Activated naive CD8-positive, alpha-beta T cell (primary cell): ENCODE measurements at regions not wholly inside any gene's neighbourhood (a gene's known extent, or its start where the extent isn't known, plus 50 kb on each side); places are given as distances from the start of the nearest gene placed in this dataset.
"Not testable (repeated sequence)": the region's sequence is repeated elsewhere in the genome, so short reads cannot be mapped to it uniquely, and the experiment has no call there.

Experiments used
- H3K27ac Mint-ChIP-seq: one replicate; pipeline ENCODE4 v1.8.0; 2021; ENCODE audit warnings: mixed read lengths
- H3K27me3 Mint-ChIP-seq: one replicate; pipeline ENCODE4 v1.8.0; 2021; ENCODE audit warnings: mixed read lengths
- H3K36me3 Mint-ChIP-seq: one replicate; pipeline ENCODE4 v1.8.0; 2021; ENCODE audit warnings: mixed read lengths
- H3K4me1 Mint-ChIP-seq: one replicate; pipeline ENCODE4 v1.8.0; 2021; ENCODE audit warnings: low read depth, mixed read lengths
- H3K4me3 Mint-ChIP-seq: one replicate; pipeline ENCODE4 v1.8.0; 2021; ENCODE audit warnings: mild to moderate bottlenecking, mixed read lengths
- H3K9me3 Mint-ChIP-seq: one replicate; pipeline ENCODE4 v1.8.0; 2021; ENCODE audit warnings: low read depth, mixed read lengths

DNA sequence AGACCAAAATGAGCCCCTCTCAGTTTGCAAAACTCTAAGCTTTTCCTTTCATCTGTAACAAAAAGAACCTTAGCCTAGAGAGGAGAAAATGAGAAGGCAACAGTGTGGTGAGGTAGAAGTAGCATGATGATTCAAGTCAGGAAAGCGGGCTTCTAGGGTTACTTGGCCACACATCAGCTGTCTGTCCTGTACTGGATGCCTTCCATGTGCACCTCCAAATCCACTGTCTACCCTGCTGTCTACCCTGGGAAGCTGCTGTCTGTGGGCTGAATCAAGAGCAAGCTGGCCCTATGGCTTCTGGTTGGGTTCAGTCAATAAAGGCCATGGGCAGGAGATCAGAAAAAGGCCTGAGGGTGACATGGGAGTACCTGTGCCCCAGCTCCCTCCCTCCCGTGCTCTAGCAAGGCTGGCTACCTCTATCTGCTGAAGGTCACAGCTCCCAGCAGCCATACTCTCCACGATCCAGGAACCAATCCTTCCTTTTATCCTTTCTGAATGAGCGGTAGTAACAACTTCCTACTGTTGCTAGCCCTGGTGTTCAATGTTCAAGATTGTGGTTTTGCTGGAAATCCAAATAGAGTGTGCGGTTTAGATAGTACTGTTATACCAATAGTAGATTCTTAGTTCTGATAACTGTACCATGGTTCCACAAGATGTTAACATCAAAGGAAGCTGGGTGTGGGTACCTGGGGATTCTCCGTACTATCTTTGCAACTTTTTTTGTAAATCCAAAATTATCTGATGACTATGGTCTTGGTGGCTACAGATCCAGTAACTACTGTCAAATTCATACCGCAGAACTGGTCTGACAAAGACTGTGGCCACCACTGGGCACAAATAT is 191.0 kb downstream of the ESM1 start:
- Mint-ChIP-seq H3K9me3 (no peaks in the 10 kb centered on the region), H3K4me1 (peaks cover 21% of the 10 kb centered on the region), H3K27me3 (peaks cover 3% of the 10 kb centered on the region), H3K27ac (peak overlapping the region; percentile 84), H3K36me3 (peaks cover 3% of the 10 kb centered on the region), H3K4me3 (peak overlapping the region; percentile 55)

- peak overlapping the region; percentile 84 for H3K27ac Mint-ChIP-seq
- H3K9me3 Mint-ChIP-seq, result no peaks in the 10 kb centered on the region
- H3K4me3 Mint-ChIP-seq, result peak overlapping the region; percentile 55
- peaks cover 3% of the 10 kb centered on the region for H3K36me3 Mint-ChIP-seq
- H3K4me1 Mint-ChIP-seq, result peaks cover 21% of the 10 kb centered on the region
- peaks cover 3% of the 10 kb centered on the region for H3K27me3 Mint-ChIP-seq
These were observed 191.8 kb downstream of the ESM1 start for GRCh38 chr5:54793468-54794134.

DNA sequence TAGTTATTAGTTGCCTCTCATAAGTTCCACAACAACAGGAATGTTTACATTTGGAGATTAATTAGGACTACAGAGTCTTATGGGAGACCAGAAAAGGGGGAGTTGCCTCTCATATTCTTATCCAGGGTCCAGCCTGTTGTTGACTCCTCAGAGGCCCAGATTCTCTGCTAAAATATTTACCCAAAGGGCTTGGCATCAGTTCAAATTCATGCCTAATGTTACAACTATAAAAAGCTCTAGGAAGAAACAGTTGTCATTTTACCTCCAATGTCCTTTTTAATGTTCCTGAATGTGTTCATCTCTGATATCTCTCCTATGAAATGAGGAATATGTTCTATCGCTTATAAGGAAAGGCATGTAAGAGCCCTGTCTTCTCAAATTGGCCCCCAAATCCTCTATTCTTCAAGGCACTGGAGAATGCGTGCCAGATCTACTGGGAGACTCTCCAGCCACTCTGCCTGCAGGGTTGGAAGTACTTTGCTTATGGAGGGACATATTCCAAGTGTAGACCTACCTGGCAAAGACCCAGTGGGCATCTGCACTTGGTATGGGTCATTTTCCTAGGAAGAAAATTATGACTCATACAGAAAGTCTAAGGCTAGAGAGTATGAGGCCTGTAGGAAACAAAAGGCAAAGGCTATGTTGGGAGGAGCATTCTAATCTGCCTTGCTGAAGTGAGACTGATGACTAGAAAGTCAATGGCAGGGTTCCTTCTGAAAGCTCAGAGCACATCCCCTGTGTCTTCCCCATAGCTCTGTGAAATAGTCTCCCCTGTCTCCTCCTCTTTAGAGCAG is 192.6 kb downstream of the ESM1 start:
- Mint-ChIP-seq H3K36me3 (peaks cover 3% of the 10 kb centered on the region), H3K4me3 (peak overlapping the region; percentile 11), H3K4me1 (peaks cover 21% of the 10 kb centered on the region)

GRCh38 chr5:54787910-54788309 is 197.5 kb downstream of the ESM1 start:
- not testable (repeated sequence) for H3K36me3 Mint-ChIP-seq, H3K4me3 Mint-ChIP-seq, H3K9me3 Mint-ChIP-seq, H3K27ac Mint-ChIP-seq, H3K27me3 Mint-ChIP-seq, H3K4me1 Mint-ChIP-seq

More for the DNA sequence above, 192.6 kb downstream of the ESM1 start:
- H3K9me3 Mint-ChIP-seq, result no peaks in the 10 kb centered on the region
- peak overlapping the region; percentile 84 for H3K27ac Mint-ChIP-seq
- H3K27me3 Mint-ChIP-seq, result peaks cover 3% of the 10 kb centered on the region

DNA sequence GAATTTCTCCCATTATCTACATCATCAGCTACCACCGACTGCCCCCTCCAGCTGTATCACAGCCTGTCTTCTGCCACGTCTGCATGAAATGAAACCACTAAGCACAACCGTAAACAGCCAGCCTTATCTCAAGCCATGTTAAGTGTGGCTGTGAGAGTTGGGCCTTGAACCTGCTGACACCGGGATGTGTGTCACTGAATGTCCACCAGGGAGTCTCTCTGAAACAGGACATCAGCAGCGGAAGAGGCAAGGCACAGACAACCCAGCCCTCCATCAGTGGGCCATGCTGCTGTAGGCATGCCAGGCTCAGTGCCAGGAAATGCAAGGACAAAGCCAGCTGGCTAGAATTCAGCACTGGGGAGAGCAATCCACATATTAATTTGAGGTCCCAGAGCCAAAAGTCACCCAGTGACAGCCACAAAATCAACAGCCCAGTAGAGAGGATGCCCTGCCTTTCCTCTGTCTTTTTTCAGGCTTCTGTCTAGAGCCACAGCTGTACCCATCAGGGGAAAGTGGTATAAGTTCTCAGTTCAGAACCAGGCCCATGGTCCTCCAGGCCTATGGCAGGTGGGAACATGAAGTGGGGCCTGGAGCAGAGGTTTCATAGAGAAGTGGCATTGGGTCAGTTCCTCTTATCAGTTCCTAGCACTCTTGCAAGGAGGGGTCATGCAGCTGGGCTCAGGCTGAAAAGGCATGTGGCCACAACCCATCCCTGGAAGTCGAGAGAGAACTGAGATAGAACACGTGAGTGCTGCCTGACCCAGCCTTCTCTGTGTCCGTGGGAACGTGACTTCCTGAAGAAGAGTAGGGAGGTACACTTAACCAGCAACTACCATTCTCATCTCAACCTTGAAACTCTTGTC is 199.4 kb downstream of the ESM1 start:
- Mint-ChIP-seq H3K27ac (no peak overlapping the region), H3K4me3 (no peak overlapping the region), H3K4me1 (no peaks in the 10 kb centered on the region), H3K9me3 (peaks cover 6% of the 10 kb centered on the region), H3K27me3 (no peaks in the 10 kb centered on the region), H3K36me3 (peaks cover 6% of the 10 kb centered on the region)

- H3K27me3 Mint-ChIP-seq, result no peaks in the 10 kb centered on the region
- H3K4me3 Mint-ChIP-seq, result no peak overlapping the region
- no peak overlapping the region for H3K27ac Mint-ChIP-seq
- peaks cover 6% of the 10 kb centered on the region for H3K9me3 Mint-ChIP-seq
- H3K4me1 Mint-ChIP-seq, result no peaks in the 10 kb centered on the region
- peaks cover 6% of the 10 kb centered on the region for H3K36me3 Mint-ChIP-seq
These were observed 206.6 kb downstream of the ESM1 start for GRCh38 chr5:54778783-54779182.

- H3K4me1 Mint-ChIP-seq, result no peaks in the 10 kb centered on the region
- H3K36me3 Mint-ChIP-seq, result no peaks in the 10 kb centered on the region
- H3K4me3 Mint-ChIP-seq, result no peak overlapping the region
- H3K9me3 Mint-ChIP-seq, result no peaks in the 10 kb centered on the region
- no peak overlapping the region for H3K27ac Mint-ChIP-seq
- no peaks in the 10 kb centered on the region for H3K27me3 Mint-ChIP-seq
These were observed 209.7 kb downstream of the ESM1 start for GRCh38 chr5:54775645-54776044.

DNA sequence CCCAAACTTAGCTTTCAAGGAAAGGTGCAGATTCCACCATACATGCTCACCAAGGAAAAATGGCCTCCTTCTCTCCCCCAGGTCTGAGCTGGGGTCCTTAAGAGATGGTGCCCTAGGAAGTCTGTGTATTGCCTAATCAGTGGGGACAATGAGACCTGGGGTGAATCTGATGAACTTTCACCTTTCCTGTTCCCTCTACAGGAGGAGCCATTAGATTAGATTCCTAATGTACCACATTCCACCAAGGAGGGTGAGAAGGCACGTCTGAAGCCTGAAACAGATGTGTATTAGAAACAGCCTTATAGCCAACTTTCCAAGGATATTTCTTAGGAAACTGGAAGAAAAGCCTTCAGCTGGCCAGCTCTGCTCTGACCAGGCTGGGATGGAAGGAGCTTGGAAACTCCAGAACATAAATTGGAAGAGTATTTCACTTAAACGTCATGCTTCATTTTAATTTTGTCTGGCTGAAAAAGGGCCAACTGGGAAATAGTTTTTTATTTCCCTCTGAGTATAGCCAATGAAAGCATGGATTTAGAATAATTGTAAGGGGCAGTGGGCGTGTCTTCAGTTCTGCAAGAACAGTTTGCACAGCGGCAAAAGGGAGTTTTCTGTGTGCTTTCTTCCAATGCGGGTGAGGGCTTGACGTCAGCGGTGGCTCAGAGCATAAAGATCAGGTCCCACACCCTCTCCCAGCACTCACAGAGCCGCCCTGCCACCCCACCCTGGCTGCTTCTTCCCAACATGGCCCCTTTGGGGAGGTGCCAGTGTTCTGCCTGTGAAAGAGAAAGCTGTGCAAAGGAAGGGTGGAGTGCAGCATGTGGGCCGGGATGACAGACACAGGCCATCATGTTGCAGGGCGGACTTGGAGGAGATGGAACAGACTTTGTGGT is 210.9 kb downstream of the ESM1 start:
- Mint-ChIP-seq H3K36me3 (no peaks in the 10 kb centered on the region), H3K4me3 (no peak overlapping the region), H3K4me1 (peaks cover 2% of the 10 kb centered on the region), H3K9me3 (no peaks in the 10 kb centered on the region), H3K27ac (no peak overlapping the region), H3K27me3 (no peaks in the 10 kb centered on the region)

- no peak overlapping the region for H3K27ac Mint-ChIP-seq
- no peak overlapping the region for H3K4me3 Mint-ChIP-seq
- no peaks in the 10 kb centered on the region for H3K36me3 Mint-ChIP-seq
- no peaks in the 10 kb centered on the region for H3K9me3 Mint-ChIP-seq
- H3K27me3 Mint-ChIP-seq, result no peaks in the 10 kb centered on the region
- H3K4me1 Mint-ChIP-seq, result peaks cover 2% of the 10 kb centered on the region
These were observed 212.7 kb downstream of the ESM1 start for GRCh38 chr5:54772684-54773083.

DNA sequence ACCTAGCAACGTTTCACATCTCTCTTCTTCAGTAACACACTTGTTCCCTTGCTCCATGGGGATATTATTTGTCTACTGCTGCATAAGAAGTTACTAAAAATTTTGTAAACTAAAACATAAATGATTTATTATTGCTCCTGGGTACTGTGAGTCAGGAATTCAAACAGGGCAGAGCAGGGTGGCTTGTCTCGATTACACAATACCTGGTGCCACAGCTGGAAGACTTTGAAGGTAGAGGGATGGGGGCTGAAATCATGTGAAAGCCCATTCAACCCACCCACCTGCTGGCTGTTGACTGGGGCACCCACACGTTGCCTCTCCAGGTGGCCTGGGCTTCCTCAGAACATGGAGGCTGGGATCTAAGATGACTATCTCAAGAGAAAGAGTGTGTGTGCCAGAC is 213.2 kb downstream of the ESM1 start:
- peaks cover 2% of the 10 kb centered on the region for H3K4me1 Mint-ChIP-seq
- H3K9me3 Mint-ChIP-seq, result no peaks in the 10 kb centered on the region
- no peaks in the 10 kb centered on the region for H3K27me3 Mint-ChIP-seq
- no peak overlapping the region for H3K4me3 Mint-ChIP-seq
- no peaks in the 10 kb centered on the region for H3K36me3 Mint-ChIP-seq
- H3K27ac Mint-ChIP-seq, result no peak overlapping the region

DNA sequence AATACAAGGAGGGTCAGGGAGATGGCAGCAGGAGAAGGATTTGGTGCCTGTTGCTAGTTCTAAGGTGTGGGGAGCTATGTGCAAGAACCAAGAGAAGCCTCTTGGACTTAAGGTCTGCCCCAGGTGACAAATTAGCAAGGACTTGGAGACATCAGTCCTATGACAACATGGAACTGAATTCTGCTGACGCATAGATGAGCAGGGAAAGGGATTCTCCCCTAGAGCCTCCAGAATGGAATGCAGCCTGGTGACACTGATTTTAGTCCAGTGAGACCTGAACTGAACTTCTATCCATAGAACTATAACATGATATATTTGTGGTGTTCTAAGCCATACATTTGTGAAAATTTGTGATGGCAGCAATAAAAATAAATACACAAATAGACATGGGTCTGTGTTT is 215.6 kb downstream of the ESM1 start:
- H3K27ac Mint-ChIP-seq, result no peak overlapping the region
- H3K9me3 Mint-ChIP-seq, result no peaks in the 10 kb centered on the region
- H3K27me3 Mint-ChIP-seq, result no peaks in the 10 kb centered on the region
- no peak overlapping the region for H3K4me3 Mint-ChIP-seq
- H3K36me3 Mint-ChIP-seq, result no peaks in the 10 kb centered on the region
- H3K4me1 Mint-ChIP-seq, result peaks cover 2% of the 10 kb centered on the region

- Mint-ChIP-seq H3K27ac (no peak overlapping the region), H3K9me3 (no peaks in the 10 kb centered on the region), H3K36me3 (no peaks in the 10 kb centered on the region), H3K4me1 (peaks cover 2% of the 10 kb centered on the region), H3K27me3 (no peaks in the 10 kb centered on the region), H3K4me3 (no peak overlapping the region)
These were observed 216.3 kb downstream of the ESM1 start for GRCh38 chr5:54769072-54769471.

- Mint-ChIP-seq H3K27me3 (no peaks in the 10 kb centered on the region), H3K36me3 (no peaks in the 10 kb centered on the region), H3K4me1 (peaks cover 2% of the 10 kb centered on the region), H3K9me3 (no peaks in the 10 kb centered on the region), H3K4me3 (no peak overlapping the region), H3K27ac (no peak overlapping the region)
These were observed 218.6 kb downstream of the ESM1 start for GRCh38 chr5:54766748-54767147.
